ENCODE measurements at regions not wholly inside any gene's neighbourhood (a gene's known extent, or its start where the extent isn't known, plus 50 kb on each side); places are given as distances from the start of the nearest gene placed in this dataset.

GRCh38 chr12:125435871-125436270 is 370.6 kb downstream of the AACS start:
- DNase-seq = no peak

- DNase-seq = no peak
Observed at GRCh38 chr12:125436686-125437085, 371.5 kb downstream of the AACS start.

GRCh38 chr12:125440399-125440798 is 375.2 kb downstream of the AACS start:
- DNase-seq = no peak

GRCh38 chr12:125443341-125443740 is 378.1 kb downstream of the AACS start:
- DNase-seq = no peak

- no peak for DNase-seq
Observed at GRCh38 chr12:125451408-125451807, 386.2 kb downstream of the AACS start.

GRCh38 chr12:125453751-125454150 is 388.5 kb downstream of the AACS start:
- no peak for DNase-seq

GRCh38 chr12:125454291-125454690 is 389.1 kb downstream of the AACS start:
- DNase-seq = no peak

GRCh38 chr12:125454786-125455480 is 389.7 kb downstream of the AACS start:
- no peak for DNase-seq

- DNase-seq = no peak
Observed at GRCh38 chr12:125455556-125455955, 390.3 kb downstream of the AACS start.

- DNase-seq = no peak
Observed at GRCh38 chr12:125458552-125459268, 393.5 kb downstream of the AACS start.

GRCh38 chr12:125461831-125462230 is 396.6 kb downstream of the AACS start:
- no peak for DNase-seq

GRCh38 chr12:125463386-125463785 is 398.2 kb downstream of the AACS start:
- DNase-seq = no peak

GRCh38 chr12:125467363-125467762 is 402.1 kb downstream of the AACS start:
- DNase-seq = no peak

GRCh38 chr12:125469683-125470082 is 404.4 kb downstream of the AACS start:
- no peak for DNase-seq

- no peak for DNase-seq
Observed at GRCh38 chr12:125470838-125471783, 405.9 kb downstream of the AACS start.

- no peak for DNase-seq
Observed at GRCh38 chr12:125473501-125473900, 408.3 kb downstream of the AACS start.

GRCh38 chr12:125487336-125487735 is 422.1 kb downstream of the AACS start:
- DNase-seq = no peak

GRCh38 chr12:125491553-125491952 is 426.3 kb downstream of the AACS start:
- no peak for DNase-seq

GRCh38 chr12:125492354-125493270 is 427.4 kb downstream of the AACS start:
- DNase-seq = no peak

- no peak for DNase-seq
Observed at GRCh38 chr12:125493704-125494308, 428.6 kb downstream of the AACS start.

GRCh38 chr12:125503128-125503527 is 437.9 kb downstream of the AACS start:
- DNase-seq = no peak

GRCh38 chr12:125509195-125509594 is 444.0 kb downstream of the AACS start:
- no peak for DNase-seq

All from activated CD8-positive, alpha-beta memory T cell treated with anti-CD3 and anti-CD28 coated beads, Interleukin-2, amount 50 U/mL, for 48 hours (primary cell).